BLaER1 treated with 17β-estradiol and CSF1 and Interleukin-3, amounts not matched to agents 10 nM and 100 nM (cell line): ENCODE measurements at regions not wholly inside any gene's neighbourhood (a gene's known extent, or its start where the extent isn't known, plus 50 kb on each side); places are given as distances from the start of the nearest gene placed in this dataset.

Experiments
- H3K27ac ChIP-seq, 11 experiments: shearing (Covaris generic); formaldehyde crosslinking; 2 replicates each; pipeline ENCODE4 v1.8.1; 2022
- H3K27me3 ChIP-seq, 11 experiments: shearing (Covaris generic); formaldehyde crosslinking; 2 replicates each; pipeline ENCODE4 v1.8.1; 2022
- H3K36me3 ChIP-seq, 11 experiments: shearing (Covaris generic); formaldehyde crosslinking; 2 replicates each; pipeline ENCODE4 v1.8.1; 2022
- H3K4me1 ChIP-seq, 10 experiments: shearing (Covaris generic); formaldehyde crosslinking; 2 replicates each; pipeline ENCODE4 v1.8.1; 2022
- H3K4me2 ChIP-seq, 11 experiments: shearing (Covaris generic); formaldehyde crosslinking; 2 replicates each; pipeline ENCODE4 v1.8.1; 2022
- H3K4me3 ChIP-seq, 10 experiments: shearing (Covaris generic); formaldehyde crosslinking; 2 replicates each; pipeline ENCODE4 v1.8.1; 2022
- H3K9ac ChIP-seq, 11 experiments: shearing (Covaris generic); formaldehyde crosslinking; 2 replicates each; pipeline ENCODE4 v1.8.1; 2022
- H3K9me3 ChIP-seq, 11 experiments: shearing (Covaris generic); formaldehyde crosslinking; replicated peaks in 1 of 11; 2 replicates each; pipeline ENCODE4 v1.8.1; 2022
- H4K20me1 ChIP-seq, 11 experiments: shearing (Covaris generic); formaldehyde crosslinking; 2 replicates each; pipeline ENCODE4 v1.8.1; 2022
- Cebpa-rat ChIP-seq, 11 experiments: shearing (Covaris generic); IDR thresholded peaks; 2 replicates each; pipeline ENCODE4 v1.8.1; 2022

DNA sequence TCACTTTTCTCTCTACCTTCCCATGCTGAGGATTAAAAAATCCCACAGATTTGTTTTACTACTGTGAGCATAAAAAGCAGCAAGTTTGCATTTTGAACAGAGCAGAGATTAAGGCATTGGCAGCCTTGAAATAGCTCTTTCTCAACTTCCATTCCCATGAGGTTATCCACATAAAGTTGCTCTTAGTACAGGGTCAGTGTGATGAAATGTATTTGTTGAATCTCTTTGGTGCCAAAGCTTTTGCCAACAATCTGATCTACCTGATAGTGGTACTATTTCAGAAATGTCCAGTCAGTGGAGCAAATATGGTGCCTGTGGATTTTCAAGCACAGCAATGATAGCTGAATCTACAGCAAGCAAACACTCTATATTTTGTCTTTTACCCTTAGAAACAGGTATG is 254.8 kb downstream of the INHBA start:
- no peak for TF ChIP-seq Cebpa-rat (IDR thresholded peaks at IDR 0.05)
- Histone ChIP-seq H3K27me3 (no peaks in the 10 kb centered on the region), H3K36me3 (no peaks in the 10 kb centered on the region), H3K4me2 (no peak overlapping the region), H3K4me1 (peaks cover 0 to 3% (median 0%) of the 10 kb centered on the region in 10 experiments; a peak in 2 of 20 replicates), H4K20me1 (no peaks in the 10 kb centered on the region), H3K9ac (no peak overlapping the region), H3K27ac (no peak overlapping the region), H3K9me3 (no peaks in the 10 kb centered on the region), H3K4me3 (no peak overlapping the region)

DNA sequence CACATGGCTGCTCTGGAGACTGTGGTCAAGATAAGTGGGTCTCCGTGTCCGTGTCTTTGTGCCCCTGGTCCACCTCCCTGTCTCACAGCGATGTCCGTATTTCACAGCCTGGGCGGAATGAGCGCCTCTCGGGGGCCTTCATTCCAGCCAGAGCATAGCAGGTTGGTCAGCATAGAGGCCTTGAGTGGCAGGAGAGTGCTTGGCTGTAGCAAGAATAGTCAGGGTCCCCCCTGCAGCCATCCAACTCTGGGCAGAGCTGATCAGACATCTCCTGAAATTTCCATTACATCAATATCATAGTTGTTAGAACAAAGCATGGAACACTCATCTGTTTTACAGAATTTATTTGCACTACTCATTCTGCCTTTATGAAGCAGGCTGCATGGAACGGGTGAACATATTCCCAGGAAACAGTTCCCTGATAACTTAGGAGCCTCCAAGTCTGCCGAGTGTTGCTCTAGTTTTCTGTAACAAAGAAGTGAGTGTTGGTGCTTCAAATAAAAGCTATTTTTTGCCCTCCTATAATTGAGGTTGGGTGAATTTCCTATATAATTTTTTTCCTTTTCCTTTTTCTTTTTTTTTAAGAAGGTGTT is 255.3 kb downstream of the INHBA start:
- no peaks in the 10 kb centered on the region for H3K27me3 ChIP-seq
- H3K4me3 ChIP-seq, result no peak overlapping the region
- no peaks in the 10 kb centered on the region for H3K9me3 ChIP-seq
- TF ChIP-seq Cebpa-rat (IDR thresholded peaks at IDR 0.05), result no peak
- H3K36me3 ChIP-seq, result no peaks in the 10 kb centered on the region
- H3K27ac ChIP-seq, result no peak overlapping the region
- no peaks in the 10 kb centered on the region for H4K20me1 ChIP-seq
- peaks cover 0 to 3% (median 0%) of the 10 kb centered on the region in 10 experiments; a peak in 2 of 20 replicates for H3K4me1 ChIP-seq
- no peak overlapping the region for H3K4me2 ChIP-seq
- no peak overlapping the region for H3K9ac ChIP-seq

DNA sequence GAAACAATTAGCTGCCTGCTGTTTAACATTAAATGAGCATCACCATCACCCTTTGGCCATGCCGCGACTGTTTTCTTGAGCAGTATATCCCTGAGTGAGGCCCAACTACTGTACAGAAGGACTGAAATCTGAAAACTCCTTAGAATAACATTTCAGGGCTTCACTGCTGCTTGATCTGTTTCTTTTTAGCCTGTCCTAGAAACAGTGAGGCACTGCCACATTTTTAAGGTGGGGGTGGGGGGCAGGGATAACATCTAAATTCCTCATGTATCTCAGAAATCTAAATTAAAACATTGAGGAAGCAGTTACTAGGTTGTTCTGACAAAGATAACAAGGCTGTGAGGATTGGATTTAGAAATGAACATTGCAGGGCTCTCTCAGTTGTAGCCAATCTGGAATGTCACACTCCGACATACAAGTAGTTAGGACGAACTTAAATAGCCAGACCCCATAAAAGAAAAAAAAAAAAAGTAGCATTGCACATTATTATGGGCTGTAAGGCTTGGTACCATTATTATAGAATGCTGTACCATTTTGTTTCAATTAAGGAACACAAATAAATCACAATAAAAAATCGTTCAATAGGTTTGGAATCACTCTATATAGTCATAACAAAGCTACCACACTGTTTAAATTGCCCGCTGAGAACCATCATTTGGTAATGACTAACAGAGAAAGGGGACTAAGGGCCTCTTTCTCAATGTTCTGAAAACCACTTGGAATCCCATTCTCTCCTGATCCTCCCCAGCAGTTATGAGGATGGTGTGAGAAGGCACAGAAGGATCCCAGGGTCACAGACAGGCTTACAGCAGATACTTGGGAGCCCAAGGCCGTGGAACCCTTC is 256.1 kb downstream of the INHBA start:
- Histone ChIP-seq H3K9ac (no peak overlapping the region), H3K9me3 (no peaks in the 10 kb centered on the region), H3K36me3 (no peaks in the 10 kb centered on the region), H4K20me1 (no peaks in the 10 kb centered on the region), H3K4me2 (no peak overlapping the region), H3K27ac (no peak overlapping the region), H3K4me3 (no peak overlapping the region), H3K27me3 (no peaks in the 10 kb centered on the region), H3K4me1 (peaks cover 0 to 3% (median 0%) of the 10 kb centered on the region in 10 experiments; a peak in 2 of 20 replicates)
- TF ChIP-seq Cebpa-rat (IDR thresholded peaks at IDR 0.05), result no peak

DNA sequence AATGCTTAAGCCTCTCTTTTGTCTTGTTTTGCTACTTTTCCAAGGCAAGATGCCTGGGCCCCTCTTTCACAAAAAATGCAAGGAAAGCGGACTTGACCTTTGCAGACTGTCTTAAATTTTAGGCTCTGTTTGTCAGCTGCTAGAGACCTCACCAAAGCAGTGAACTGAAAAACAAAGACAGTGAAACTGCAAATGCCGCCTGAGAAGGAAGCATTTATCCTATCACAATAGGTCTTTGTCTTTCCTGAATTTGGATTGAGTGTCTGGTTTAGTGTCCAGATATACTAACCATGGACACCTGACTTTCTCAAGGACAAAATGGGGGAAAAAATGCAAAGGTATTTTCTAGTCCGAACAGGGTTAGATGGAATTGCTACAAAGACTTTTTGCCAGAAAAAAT is 256.9 kb downstream of the INHBA start:
- Histone ChIP-seq H3K36me3 (no peaks in the 10 kb centered on the region), H3K9me3 (no peaks in the 10 kb centered on the region; a peak in 1 of 22 replicates), H3K27ac (no peak overlapping the region)

DNA sequence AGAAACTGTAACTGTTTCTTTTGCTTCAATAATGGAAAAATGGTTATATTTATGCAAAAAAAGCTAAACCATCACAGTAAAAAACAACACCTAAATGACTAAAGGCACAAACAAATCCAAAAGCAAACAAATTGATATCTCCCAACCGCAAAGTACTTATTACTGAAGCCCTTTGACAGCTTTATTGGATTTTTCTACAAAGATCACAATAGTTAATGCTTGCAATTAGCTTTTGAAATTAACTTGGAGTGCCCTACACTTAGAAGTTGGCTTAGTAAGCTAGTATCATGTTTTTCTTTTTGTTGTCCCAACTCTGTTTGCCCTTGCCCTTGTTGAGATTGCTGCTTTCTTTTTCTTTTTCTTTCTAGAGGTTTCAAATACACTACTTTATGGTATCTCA is 257.5 kb downstream of the INHBA start:
- no peaks in the 10 kb centered on the region for H3K36me3 ChIP-seq
- no peaks in the 10 kb centered on the region for H4K20me1 ChIP-seq
- H3K4me1 ChIP-seq, result peaks cover 0 to 3% (median 0%) of the 10 kb centered on the region in 10 experiments; a peak in 2 of 20 replicates
- no peak overlapping the region for H3K27ac ChIP-seq
- H3K9me3 ChIP-seq, result no peaks in the 10 kb centered on the region; a peak in 1 of 22 replicates
- no peak for TF ChIP-seq Cebpa-rat (IDR thresholded peaks at IDR 0.05)
- H3K4me2 ChIP-seq, result no peak overlapping the region
- no peak overlapping the region for H3K9ac ChIP-seq
- H3K27me3 ChIP-seq, result no peaks in the 10 kb centered on the region
- no peak overlapping the region for H3K4me3 ChIP-seq

More for the DNA sequence above, 256.9 kb downstream of the INHBA start:
- H3K9ac ChIP-seq, result no peak overlapping the region
- H4K20me1 ChIP-seq, result no peaks in the 10 kb centered on the region
- no peaks in the 10 kb centered on the region for H3K27me3 ChIP-seq
- H3K4me3 ChIP-seq, result no peak overlapping the region
- peaks cover 0 to 3% (median 0%) of the 10 kb centered on the region in 10 experiments; a peak in 2 of 20 replicates for H3K4me1 ChIP-seq
- no peak overlapping the region for H3K4me2 ChIP-seq
- no peak for TF ChIP-seq Cebpa-rat (IDR thresholded peaks at IDR 0.05)

DNA sequence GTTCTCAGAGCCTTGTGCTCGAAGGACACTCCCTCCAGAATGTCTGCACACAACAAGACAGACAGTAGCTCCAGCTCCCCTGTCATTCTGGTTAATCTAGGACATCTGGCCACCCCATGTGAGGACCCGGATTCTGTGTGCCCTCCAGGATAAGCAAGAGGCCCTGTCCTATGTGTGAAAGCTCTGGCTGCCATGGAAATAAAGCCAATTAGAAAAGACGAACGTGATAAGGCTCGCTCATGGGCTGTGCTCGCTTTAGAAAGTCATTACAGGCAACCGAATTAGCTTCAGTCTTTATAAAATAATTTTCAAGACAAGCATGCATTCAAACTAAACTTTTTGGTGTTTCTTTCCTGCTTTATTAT is 263.4 kb downstream of the INHBA start:
- no peak overlapping the region for H3K27ac ChIP-seq
- no peak overlapping the region for H3K9ac ChIP-seq
- H3K36me3 ChIP-seq, result no peaks in the 10 kb centered on the region
- H3K4me1 ChIP-seq, result no peaks in the 10 kb centered on the region
- TF ChIP-seq Cebpa-rat (IDR thresholded peaks at IDR 0.05), result no peak
- H4K20me1 ChIP-seq, result no peaks in the 10 kb centered on the region
- H3K9me3 ChIP-seq, result peaks cover 0 to 20% (median 11%) of the 10 kb centered on the region in 11 experiments; a peak in 14 of 22 replicates
- no peaks in the 10 kb centered on the region for H3K27me3 ChIP-seq
- H3K4me2 ChIP-seq, result no peak overlapping the region
- no peak overlapping the region for H3K4me3 ChIP-seq

DNA sequence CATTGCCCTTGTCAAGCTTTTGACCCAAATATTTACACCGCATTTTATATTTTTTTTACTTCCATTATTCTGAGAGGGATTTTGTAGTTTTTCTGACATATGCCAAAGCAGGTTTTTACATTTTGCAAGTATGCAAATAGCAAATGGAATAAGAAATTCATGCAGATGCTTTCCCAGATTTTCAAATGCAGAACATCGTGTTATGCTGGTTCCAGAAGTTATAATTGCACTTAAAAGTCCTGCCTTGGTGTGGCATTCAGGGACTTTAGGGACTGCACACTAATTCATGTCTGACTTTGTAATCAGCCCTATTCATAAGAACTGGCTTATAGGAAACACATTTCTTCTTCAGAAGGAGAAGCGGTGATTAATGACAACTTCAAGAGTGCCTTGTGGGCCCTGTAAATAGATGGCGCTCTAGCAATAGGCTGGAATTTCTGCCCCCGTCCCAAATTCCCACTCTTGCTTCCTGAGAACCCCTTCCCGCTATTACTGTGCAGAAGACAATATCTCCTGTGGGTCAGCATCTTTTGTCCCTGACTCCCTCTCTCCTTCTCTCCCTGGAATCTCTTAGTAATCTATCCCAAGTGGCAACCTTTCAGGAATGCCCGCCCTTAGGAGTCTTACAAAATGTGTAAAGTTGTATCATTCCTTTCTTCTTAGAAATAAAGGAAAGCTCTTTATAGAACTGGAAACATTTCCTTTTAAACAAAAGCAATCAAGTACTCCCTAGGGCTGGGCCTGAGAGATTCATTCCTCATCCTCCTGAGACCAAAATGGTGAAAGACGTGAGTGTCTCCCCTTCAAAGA is 264.0 kb downstream of the INHBA start:
- no peaks in the 10 kb centered on the region for H3K27me3 ChIP-seq
- peaks cover 0 to 23% (median 12%) of the 10 kb centered on the region in 11 experiments; a peak in 14 of 22 replicates for H3K9me3 ChIP-seq
- H3K4me3 ChIP-seq, result no peak overlapping the region
- no peak for TF ChIP-seq Cebpa-rat (IDR thresholded peaks at IDR 0.05)
- H3K4me1 ChIP-seq, result no peaks in the 10 kb centered on the region
- H3K9ac ChIP-seq, result no peak overlapping the region
- no peaks in the 10 kb centered on the region for H4K20me1 ChIP-seq
- no peak overlapping the region for H3K4me2 ChIP-seq
- no peak overlapping the region for H3K27ac ChIP-seq
- H3K36me3 ChIP-seq, result no peaks in the 10 kb centered on the region

DNA sequence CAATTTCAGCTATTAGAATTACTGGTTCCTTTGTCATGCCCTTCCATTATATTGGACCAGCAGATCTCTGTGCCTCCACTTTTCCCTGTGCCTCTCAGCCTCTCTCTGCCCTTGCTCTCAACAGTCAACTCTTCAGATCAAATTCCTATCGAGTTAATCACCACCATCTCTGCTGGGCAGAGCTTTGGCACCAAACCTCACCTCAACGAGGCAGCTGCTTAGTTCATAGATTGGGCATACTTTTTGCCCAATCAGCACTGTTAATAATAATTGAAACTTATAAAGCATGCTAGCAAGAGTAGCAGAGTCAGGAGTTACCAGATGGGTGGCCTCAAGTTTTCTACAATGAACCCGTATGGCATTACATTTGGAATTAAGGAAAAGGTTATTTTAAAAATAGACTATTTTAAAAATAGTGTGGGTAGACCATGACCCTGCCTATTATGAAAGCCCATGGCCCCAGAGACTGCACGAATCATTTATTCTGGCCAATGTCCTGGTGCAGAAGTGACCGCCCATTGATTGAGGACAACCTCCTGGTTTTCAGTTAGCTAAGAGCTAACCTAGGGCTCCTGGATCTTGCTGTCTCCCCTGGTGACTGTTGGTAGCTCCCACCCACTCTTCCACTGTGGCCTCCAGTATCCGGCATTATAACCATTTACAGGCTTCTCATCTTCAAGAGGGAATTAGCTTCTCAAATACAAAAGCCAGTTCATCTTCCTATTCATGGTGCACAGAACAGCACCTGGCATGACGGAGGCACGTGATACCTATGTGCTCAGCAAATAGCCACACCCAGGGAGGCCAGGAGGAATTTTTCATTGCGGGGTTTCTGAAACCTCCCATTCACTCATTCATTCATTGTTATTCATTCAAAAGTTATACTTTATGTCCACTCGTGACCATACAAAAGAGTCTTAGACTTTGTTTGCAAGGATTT is 265.4 kb downstream of the INHBA start:
- Histone ChIP-seq H3K27me3 (no peaks in the 10 kb centered on the region), H3K4me1 (no peaks in the 10 kb centered on the region), H4K20me1 (no peaks in the 10 kb centered on the region), H3K9ac (no peak overlapping the region), H3K9me3 (peaks cover 0 to 23% (median 12%) of the 10 kb centered on the region in 11 experiments; a peak in 14 of 22 replicates), H3K27ac (no peak overlapping the region), H3K4me2 (no peak overlapping the region), H3K36me3 (no peaks in the 10 kb centered on the region), H3K4me3 (no peak overlapping the region)
- TF ChIP-seq Cebpa-rat (IDR thresholded peaks at IDR 0.05), result no peak
